DND-41 (cell line): ENCODE measurements at regions not wholly inside any gene's neighbourhood (a gene's known extent, or its start where the extent isn't known, plus 50 kb on each side); places are given as distances from the start of the nearest gene placed in this dataset.

Source experiments
- ATAC-seq: fragments of 200-7000 bp; cut with Tn5 transposase; 3 replicates; pipeline ENCODE4 v1.9.1; 2021; ENCODE audit warnings: low read depth; ENCODE audit not compliant: insufficient read depth
- DNase-seq: peaks from one replicate; pipeline ENCODE4 v3.0.0-alpha.2; 2020
- H2AFZ ChIP-seq: 2 replicates; pipeline ENCODE4 v1.6.0; 2012; ENCODE audit warnings: low read depth, low read length
- H3K27ac ChIP-seq: 2 replicates; pipeline ENCODE4 v1.5.1; 2012; ENCODE audit warnings: low read length, inconsistent platforms
- H3K27me3 ChIP-seq: fragments of 200-600 bp; sonication (generic); 2 replicates; pipeline ENCODE4 v1.6.0; 2012; ENCODE audit warnings: low read length, mild to moderate bottlenecking, inconsistent platforms; ENCODE audit not compliant: insufficient read depth, poor library complexity
- H3K36me3 ChIP-seq: 2 replicates; pipeline ENCODE4 v1.5.1; 2012; ENCODE audit warnings: low read length, inconsistent platforms; ENCODE audit not compliant: insufficient read depth
- H3K4me1 ChIP-seq: 2 replicates; pipeline ENCODE4 v1.5.1; 2012; ENCODE audit warnings: mild to moderate bottlenecking, low read length; ENCODE audit not compliant: insufficient read depth
- H3K4me2 ChIP-seq: 2 replicates; pipeline ENCODE4 v1.6.0; 2012; ENCODE audit warnings: mild to moderate bottlenecking, moderate library complexity, low read length, inconsistent platforms; ENCODE audit not compliant: insufficient read depth
- H3K4me3 ChIP-seq, 2 experiments: fragments of 200-600 bp in 1 of 2; shearing (Covaris generic) in 1 of 2; 2 replicates each; pipeline ENCODE4 v1.5.1; 2012 to 2016; ENCODE audit warnings: inconsistent platforms in 2 of 2, low read length in 2 of 2, mild to moderate bottlenecking in 2 of 2, low read depth in 1 of 2, moderate library complexity in 1 of 2
- H3K79me2 ChIP-seq: 2 replicates; pipeline ENCODE4 v1.6.0; 2012; ENCODE audit warnings: low read length, inconsistent platforms; ENCODE audit not compliant: insufficient read depth
- H3K9ac ChIP-seq: 2 replicates; pipeline ENCODE4 v1.6.0; 2012; ENCODE audit warnings: low read depth, mild to moderate bottlenecking, inconsistent platforms, low read length, moderate library complexity
- H3K9me3 ChIP-seq: 2 replicates; pipeline ENCODE4 v1.5.1; 2012; ENCODE audit warnings: low read length, moderate library complexity, mild to moderate bottlenecking, inconsistent platforms; ENCODE audit not compliant: insufficient read depth, severe bottlenecking
- H4K20me1 ChIP-seq: 2 replicates; pipeline ENCODE4 v1.6.0; 2012; ENCODE audit warnings: low read length; ENCODE audit not compliant: insufficient read depth
- CTCF ChIP-seq: IDR thresholded peaks from 2 replicates; pipeline ENCODE4 v1.5.1; 2012; ENCODE audit warnings: borderline replicate concordance, low read length, moderate library complexity, mild to moderate bottlenecking; ENCODE audit not compliant: poor library complexity, severe bottlenecking; ENCODE audit errors: extremely low read depth
- EZH2 ChIP-seq: IDR thresholded peaks from 3 replicates; pipeline ENCODE4 v1.6.1; 2012; ENCODE audit warnings: borderline replicate concordance, low read depth, mild to moderate bottlenecking, moderate library complexity, low read length, inconsistent platforms; ENCODE audit not compliant: severe bottlenecking

GRCh38 chr13:77379508-77379907 lies 52.6 kb upstream of the MYCBP2 start:
- no peak overlapping the region for H3K9ac ChIP-seq
- H3K36me3 ChIP-seq, result no peaks in the 10 kb centered on the region
- no peak overlapping the region for H2AFZ ChIP-seq
- no peak overlapping the region for H3K27ac ChIP-seq
- H4K20me1 ChIP-seq, result no peaks in the 10 kb centered on the region
- no peaks in the 10 kb centered on the region for H3K27me3 ChIP-seq
- no peak overlapping the region for H3K4me2 ChIP-seq
- H3K79me2 ChIP-seq, result no peaks in the 10 kb centered on the region
- DNase-seq, result no peak
- no peaks in the 10 kb centered on the region for H3K9me3 ChIP-seq
- no peaks in the 10 kb centered on the region for H3K4me1 ChIP-seq
- no peak for ATAC-seq
- no peak overlapping the region for H3K4me3 ChIP-seq
- TF ChIP-seq CTCF, result no peak
- TF ChIP-seq EZH2, result no peak

DNA sequence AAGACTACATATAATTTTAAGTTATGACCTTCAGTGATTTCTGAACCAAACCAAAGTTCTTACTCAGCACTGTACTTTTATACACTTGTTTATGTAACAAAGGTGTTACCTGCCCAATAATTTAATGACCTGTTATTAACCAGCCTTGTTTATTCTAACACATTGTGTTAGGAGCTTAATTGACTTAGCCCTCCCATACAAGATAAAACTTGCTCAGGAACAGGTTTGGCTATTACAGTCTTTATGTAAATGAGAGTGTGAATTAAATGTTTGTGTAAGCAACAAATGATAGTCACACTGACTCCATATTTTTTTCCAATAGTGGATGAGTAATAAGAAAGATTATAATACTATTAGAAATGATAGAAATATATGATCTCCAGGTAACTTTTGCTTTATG lies 51.8 kb upstream of the MYCBP2 start:
- Histone ChIP-seq H3K4me2 (no peak overlapping the region), H2AFZ (no peak overlapping the region), H3K9me3 (no peaks in the 10 kb centered on the region), H3K36me3 (no peaks in the 10 kb centered on the region), H3K4me3 (no peak overlapping the region), H3K27ac (no peak overlapping the region), H3K79me2 (no peaks in the 10 kb centered on the region), H3K4me1 (no peaks in the 10 kb centered on the region), H4K20me1 (no peaks in the 10 kb centered on the region), H3K27me3 (no peaks in the 10 kb centered on the region), H3K9ac (no peak overlapping the region)
- ATAC-seq (no peak), DNase-seq (no peak)
- TF ChIP-seq CTCF (no peak), EZH2 (no peak)

- TF ChIP-seq EZH2 (no peak), CTCF (no peak)
- H3K9ac ChIP-seq, result no peak overlapping the region
- H3K36me3 ChIP-seq, result no peaks in the 10 kb centered on the region
- no peak for DNase-seq
- ATAC-seq, result no peak
- H3K79me2 ChIP-seq, result no peaks in the 10 kb centered on the region
- H4K20me1 ChIP-seq, result no peaks in the 10 kb centered on the region
- H3K27ac ChIP-seq, result no peak overlapping the region
- H2AFZ ChIP-seq, result no peak overlapping the region
- no peaks in the 10 kb centered on the region for H3K4me1 ChIP-seq
- no peak overlapping the region for H3K4me3 ChIP-seq
- H3K4me2 ChIP-seq, result no peak overlapping the region
- no peaks in the 10 kb centered on the region for H3K27me3 ChIP-seq
- H3K9me3 ChIP-seq, result no peaks in the 10 kb centered on the region
Measured at GRCh38 chr13:77377016-77377415, 50.1 kb upstream of the MYCBP2 start.
